Astrocyte of the spinal cord (primary cell): ENCODE measurements at regions not wholly inside any gene's neighbourhood (a gene's known extent, or its start where the extent isn't known, plus 50 kb on each side); places are given as distances from the start of the nearest gene placed in this dataset.
"Not testable (repeated sequence)": the region's sequence is repeated elsewhere in the genome, so short reads cannot be mapped to it uniquely, and the experiment has no call there.

Source experiments
- DNase-seq: peaks from one replicate; pipeline ENCODE4 v3.0.0; 2011; ENCODE audit warnings: low read depth, low spot score
- H3K4me3 ChIP-seq: 2 replicates; pipeline ENCODE4 v1.5.1; 2011; ENCODE audit warnings: low read depth, mild to moderate bottlenecking, low read length, moderate library complexity
- CTCF ChIP-seq: IDR thresholded peaks from 2 replicates; pipeline ENCODE4 v1.5.1; 2012; ENCODE audit warnings: low read depth, mild to moderate bottlenecking, low read length, inconsistent platforms
- in situ Hi-C: cut with HindIII; loops from 2 replicates; pipeline ENCODE4 v1.10.0; 2017; ENCODE audit warnings: low sequenced_read_pairs

- peak; percentile 44 for TF ChIP-seq CTCF
- no peak overlapping the region for H3K4me3 ChIP-seq
- in situ Hi-C loops: no loop called here
- DNase-seq: no peak
These were observed 1216.8 kb upstream of the PABPC4L start for GRCh38 chr4:135418353-135418752.

DNA sequence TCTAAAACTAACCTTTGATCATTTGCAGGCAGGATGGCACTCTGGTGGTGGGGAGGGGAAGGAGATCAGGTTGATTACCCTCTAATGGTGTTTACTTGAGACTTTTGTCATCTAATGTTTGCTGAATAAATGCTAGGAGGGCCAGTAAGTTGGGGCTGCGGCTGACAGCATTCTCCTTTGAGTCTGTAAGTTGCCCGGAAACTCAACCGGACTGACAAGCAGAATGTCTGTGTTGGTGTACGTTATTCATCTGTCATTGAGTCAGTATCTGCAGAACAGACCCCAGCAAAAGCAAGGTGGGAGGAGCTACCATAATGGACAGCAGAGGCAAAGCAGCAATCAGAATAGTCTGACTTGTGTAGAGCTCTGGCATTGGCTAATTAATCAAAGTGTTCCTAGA is 1210.6 kb upstream of the PABPC4L start:
- no peak overlapping the region for H3K4me3 ChIP-seq
- in situ Hi-C loops: no loop called here
- no peak for TF ChIP-seq CTCF
- no peak for DNase-seq

DNA sequence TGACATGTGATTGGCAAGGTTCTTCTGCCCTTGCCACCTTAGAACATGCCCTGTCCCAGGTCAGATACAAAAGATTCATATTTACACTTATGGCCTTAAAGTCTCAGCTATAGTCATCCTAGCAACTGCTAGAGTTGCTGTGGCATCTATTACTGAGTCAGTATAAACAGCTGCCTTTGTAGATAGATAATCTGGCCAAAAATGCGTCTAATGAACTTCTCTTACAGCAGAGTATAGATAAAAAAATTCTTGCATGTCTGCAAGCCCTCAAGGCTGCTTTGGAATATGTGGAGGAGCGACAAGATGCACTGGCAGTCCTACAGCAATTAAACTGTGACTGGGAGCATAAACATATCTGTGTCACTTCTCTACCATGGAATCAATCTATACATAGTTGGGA is 1209.7 kb upstream of the PABPC4L start:
- TF ChIP-seq CTCF: no peak
- no peak for DNase-seq
- H3K4me3 ChIP-seq: no peak overlapping the region
- in situ Hi-C loops: no loop called here

- in situ Hi-C loops, H3K4me3 ChIP-seq, DNase-seq: not testable (repeated sequence)
These were observed 1207.7 kb upstream of the PABPC4L start for GRCh38 chr4:135409261-135409660.

- in situ Hi-C loops: no loop called here
- TF ChIP-seq CTCF: no peak
- no peak overlapping the region for H3K4me3 ChIP-seq
- no peak for DNase-seq
These were observed 1206.5 kb upstream of the PABPC4L start for GRCh38 chr4:135408109-135408508.

- DNase-seq, in situ Hi-C loops, H3K4me3 ChIP-seq: not testable (repeated sequence)
These were observed 1205.0 kb upstream of the PABPC4L start for GRCh38 chr4:135406597-135406996.

DNA sequence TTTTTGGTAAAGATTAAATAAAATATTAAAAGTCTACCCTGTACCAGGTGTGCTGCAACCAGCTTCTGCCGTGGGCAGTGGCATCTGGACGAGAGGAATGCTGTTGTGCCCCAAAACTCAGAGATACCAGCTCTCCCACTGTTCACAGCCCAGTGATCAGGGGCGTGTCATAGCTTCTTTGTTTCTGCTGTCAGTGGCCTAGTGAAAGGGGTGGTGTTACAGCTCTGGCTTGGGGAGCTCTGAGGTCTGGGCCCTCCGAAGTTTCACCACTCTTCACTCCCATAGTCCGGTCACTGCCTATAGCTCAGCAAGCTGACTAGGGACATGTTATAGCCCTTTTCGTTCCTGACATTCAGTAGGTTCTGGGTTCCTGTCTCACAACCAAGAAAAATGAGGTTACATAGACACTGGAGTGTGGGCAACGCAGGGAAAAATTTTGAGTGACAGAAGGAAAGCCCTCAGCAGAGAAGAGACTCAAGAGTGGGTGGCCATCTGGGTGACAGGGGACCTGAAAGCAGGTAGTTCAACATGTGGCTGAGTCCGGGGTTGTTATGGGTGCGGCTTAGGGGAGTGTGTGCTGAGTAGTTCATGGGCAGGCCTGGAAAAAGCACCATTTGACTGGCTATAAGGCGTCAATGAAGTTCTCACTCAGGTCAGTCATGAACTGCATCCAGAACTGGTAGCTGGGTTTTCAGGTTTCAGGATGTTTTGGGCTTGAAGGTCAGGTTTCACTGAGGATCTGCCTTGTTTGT is 1184.4 kb upstream of the PABPC4L start:
- no peak overlapping the region for H3K4me3 ChIP-seq
- in situ Hi-C loops: no loop called here
- TF ChIP-seq CTCF: no peak
- no peak for DNase-seq
